ENCODE measurements at regions not wholly inside any gene's neighbourhood (a gene's known extent, or its start where the extent isn't known, plus 50 kb on each side); places are given as distances from the start of the nearest gene placed in this dataset.

GRCh38 chr5:8216921-8217320 lies 348.0 kb downstream of the MTRR start:
- WGBS, 2 donors (ENCODE audit: low coverage in 1 of 2), result 80 to 85% methylated on average over 1 to 20 of the region's 20 CpGs
- DNase-seq, result no peak
- Histone ChIP-seq H3K4me1 (no peaks in the 10 kb centered on the region), H3K4me3 (no peak overlapping the region), H3K9me3 (no peaks in the 10 kb centered on the region), H3K27me3 (no peaks in the 10 kb centered on the region), H3K36me3 (no peaks in the 10 kb centered on the region), H3K27ac (no peak overlapping the region)
- in situ Hi-C loops (cut with MboI; ENCODE audit: low pct_ligation_motif_present in 1 of 4, low pct_unique_long_range_greater_than_20kb in 1 of 4, low sequenced_read_pairs in 3 of 4) (no loop called here), intact Hi-C loops (cut with DNase I; ENCODE audit: low total_unique reads) (no loop called here)
- TF ChIP-seq EP300 (IDR thresholded peaks at IDR 0.05; ENCODE audit: low read depth) (no peak), CTCF (IDR thresholded peaks at IDR 0.05) (no peak), POLR2AphosphoS5 (IDR thresholded peaks at IDR 0.05) (no peak), POLR2A (IDR thresholded peaks at IDR 0.05) (no peak)

GRCh38 chr5:8226148-8226547 lies 357.2 kb downstream of the MTRR start:
- H3K27ac ChIP-seq, result no peak overlapping the region
- intact Hi-C loops (cut with DNase I; ENCODE audit: low total_unique reads), result no loop called here
- no peaks in the 10 kb centered on the region for H3K4me1 ChIP-seq
- 93% methylated on average over 3 of the region's 3 CpGs for WGBS, 2 donors (ENCODE audit: low coverage in 1 of 2)
- in situ Hi-C loops (cut with MboI; ENCODE audit: low pct_ligation_motif_present in 1 of 4, low pct_unique_long_range_greater_than_20kb in 1 of 4, low sequenced_read_pairs in 3 of 4), result no loop called here
- H3K4me3 ChIP-seq, result no peak overlapping the region
- H3K9me3 ChIP-seq, result no peaks in the 10 kb centered on the region
- no peak for DNase-seq
- H3K27me3 ChIP-seq, result no peaks in the 10 kb centered on the region
- H3K36me3 ChIP-seq, result no peaks in the 10 kb centered on the region
- TF ChIP-seq POLR2A (IDR thresholded peaks at IDR 0.05), result no peak
- TF ChIP-seq CTCF (IDR thresholded peaks at IDR 0.05), result no peak
- TF ChIP-seq EP300 (IDR thresholded peaks at IDR 0.05; ENCODE audit: low read depth), result no peak
- TF ChIP-seq POLR2AphosphoS5 (IDR thresholded peaks at IDR 0.05), result no peak

- H3K4me1 ChIP-seq, result no peaks in the 10 kb centered on the region
- H3K27ac ChIP-seq, result no peak overlapping the region
- intact Hi-C loops (cut with DNase I; ENCODE audit: low total_unique reads), result no loop called here
- H3K4me3 ChIP-seq, result no peak overlapping the region
- in situ Hi-C loops (cut with MboI; ENCODE audit: low pct_ligation_motif_present in 1 of 4, low pct_unique_long_range_greater_than_20kb in 1 of 4, low sequenced_read_pairs in 3 of 4), result no loop called here
- 74 to 80% methylated on average over 7 to 8 of the region's 8 CpGs for WGBS, 2 donors (ENCODE audit: low coverage in 1 of 2)
- H3K9me3 ChIP-seq, result no peaks in the 10 kb centered on the region
- no peaks in the 10 kb centered on the region for H3K36me3 ChIP-seq
- no peaks in the 10 kb centered on the region for H3K27me3 ChIP-seq
- no peak for DNase-seq
- TF ChIP-seq CTCF (IDR thresholded peaks at IDR 0.05) (no peak), POLR2AphosphoS5 (IDR thresholded peaks at IDR 0.05) (no peak), POLR2A (IDR thresholded peaks at IDR 0.05) (no peak), EP300 (IDR thresholded peaks at IDR 0.05; ENCODE audit: low read depth) (no peak)
Observed at GRCh38 chr5:8227112-8227511, 358.2 kb downstream of the MTRR start.

GRCh38 chr5:8229551-8229950 lies 360.6 kb downstream of the MTRR start:
- Histone ChIP-seq H3K4me3 (no peak overlapping the region), H3K27ac (no peak overlapping the region), H3K27me3 (no peaks in the 10 kb centered on the region), H3K36me3 (no peaks in the 10 kb centered on the region), H3K9me3 (no peaks in the 10 kb centered on the region), H3K4me1 (peaks cover 0 to 6% (median 3%) of the 10 kb centered on the region in 4 donors)
- DNase-seq, result no peak
- in situ Hi-C loops (cut with MboI; ENCODE audit: low pct_ligation_motif_present in 1 of 4, low pct_unique_long_range_greater_than_20kb in 1 of 4, low sequenced_read_pairs in 3 of 4) (no loop called here), intact Hi-C loops (cut with DNase I; ENCODE audit: low total_unique reads) (no loop called here)
- WGBS, 2 donors (ENCODE audit: low coverage in 1 of 2), result 94 to 100% methylated on average over 3 to 4 of the region's 4 CpGs
- TF ChIP-seq EP300 (IDR thresholded peaks at IDR 0.05; ENCODE audit: low read depth) (no peak), CTCF (IDR thresholded peaks at IDR 0.05) (no peak), POLR2AphosphoS5 (IDR thresholded peaks at IDR 0.05) (no peak), POLR2A (IDR thresholded peaks at IDR 0.05) (no peak)

All from transverse colon (tissue), 4 donors.